ENCODE measurements at regions not wholly inside any gene's neighbourhood (a gene's known extent, or its start where the extent isn't known, plus 50 kb on each side); places are given as distances from the start of the nearest gene placed in this dataset.

GRCh38 chr11:42065199-42065598, 605.7 kb upstream of the LRRC4C start:
- Histone ChIP-seq H3K27me3 (ENCODE audit: control insufficient read depth, low read length) (no peaks in the 10 kb centered on the region), H3K4me2 (ENCODE audit: low read length) (no peak overlapping the region), H3K36me3 (ENCODE audit: control insufficient read depth, low read length) (no peaks in the 10 kb centered on the region), H3K4me1 (ENCODE audit: control insufficient read depth, low read length) (no peaks in the 10 kb centered on the region), H3F3A (ENCODE audit: control insufficient read depth, insufficient read depth) (no peaks in the 10 kb centered on the region), H3K27ac (ENCODE audit: low read depth, low read length) (no peak overlapping the region), H3K79me2 (ENCODE audit: control insufficient read depth, low read length) (no peaks in the 10 kb centered on the region), H3K9me3 (ENCODE audit: control insufficient read depth, insufficient read depth, low read length) (no peaks in the 10 kb centered on the region), H3K4me3 (ENCODE audit: low read length) (no peak overlapping the region), H4K20me1 (ENCODE audit: control insufficient read depth, insufficient read depth, low read depth, low read length) (no peaks in the 10 kb centered on the region), H3K9me2 (replicated peaks; ENCODE audit: control insufficient read depth, low read length) (no peaks in the 10 kb centered on the region)
- TF ChIP-seq EZH2phosphoT487 (IDR thresholded peaks at IDR 0.05; ENCODE audit: borderline replicate concordance, low read length) (no peak), CTCF (IDR thresholded peaks at IDR 0.05; ENCODE audit: low read depth, low read length, poor library complexity, severe bottlenecking) (no peak)

- Histone ChIP-seq H3K27me3 (ENCODE audit: control insufficient read depth, low read length) (no peaks in the 10 kb centered on the region), H3F3A (ENCODE audit: control insufficient read depth, insufficient read depth) (no peaks in the 10 kb centered on the region), H3K4me1 (ENCODE audit: control insufficient read depth, low read length) (no peaks in the 10 kb centered on the region), H3K27ac (ENCODE audit: low read depth, low read length) (no peak overlapping the region), H3K79me2 (ENCODE audit: control insufficient read depth, low read length) (no peaks in the 10 kb centered on the region), H4K20me1 (ENCODE audit: control insufficient read depth, insufficient read depth, low read depth, low read length) (no peaks in the 10 kb centered on the region), H3K9me3 (ENCODE audit: control insufficient read depth, insufficient read depth, low read length) (no peaks in the 10 kb centered on the region), H3K36me3 (ENCODE audit: control insufficient read depth, low read length) (no peaks in the 10 kb centered on the region), H3K9me2 (replicated peaks; ENCODE audit: control insufficient read depth, low read length) (no peaks in the 10 kb centered on the region), H3K4me3 (ENCODE audit: low read length) (no peak overlapping the region), H3K4me2 (ENCODE audit: low read length) (no peak overlapping the region)
- TF ChIP-seq EZH2phosphoT487 (IDR thresholded peaks at IDR 0.05; ENCODE audit: borderline replicate concordance, low read length) (no peak), CTCF (IDR thresholded peaks at IDR 0.05; ENCODE audit: low read depth, low read length, poor library complexity, severe bottlenecking) (no peak)
Measured at GRCh38 chr11:42066113-42066512, 606.7 kb upstream of the LRRC4C start.

- H3K36me3 ChIP-seq (ENCODE audit: control insufficient read depth, low read length), result no peaks in the 10 kb centered on the region
- H4K20me1 ChIP-seq (ENCODE audit: control insufficient read depth, insufficient read depth, low read depth, low read length), result no peaks in the 10 kb centered on the region
- no peak overlapping the region for H3K27ac ChIP-seq (ENCODE audit: low read depth, low read length)
- no peak overlapping the region for H3K4me2 ChIP-seq (ENCODE audit: low read length)
- no peaks in the 10 kb centered on the region for H3K4me1 ChIP-seq (ENCODE audit: control insufficient read depth, low read length)
- H3F3A ChIP-seq (ENCODE audit: control insufficient read depth, insufficient read depth), result no peaks in the 10 kb centered on the region
- H3K4me3 ChIP-seq (ENCODE audit: low read length), result no peak overlapping the region
- H3K27me3 ChIP-seq (ENCODE audit: control insufficient read depth, low read length), result no peaks in the 10 kb centered on the region
- TF ChIP-seq CTCF (IDR thresholded peaks at IDR 0.05; ENCODE audit: low read depth, low read length, poor library complexity, severe bottlenecking), result no peak
- no peak for TF ChIP-seq EZH2phosphoT487 (IDR thresholded peaks at IDR 0.05; ENCODE audit: borderline replicate concordance, low read length)
- H3K9me2 ChIP-seq (replicated peaks; ENCODE audit: control insufficient read depth, low read length), result no peaks in the 10 kb centered on the region
- H3K79me2 ChIP-seq (ENCODE audit: control insufficient read depth, low read length), result no peaks in the 10 kb centered on the region
- no peaks in the 10 kb centered on the region for H3K9me3 ChIP-seq (ENCODE audit: control insufficient read depth, insufficient read depth, low read length)
Measured at GRCh38 chr11:42074306-42074705, 614.9 kb upstream of the LRRC4C start.

GRCh38 chr11:42075180-42075579, 615.7 kb upstream of the LRRC4C start:
- H3K27ac ChIP-seq (ENCODE audit: low read depth, low read length), result no peak overlapping the region
- no peaks in the 10 kb centered on the region for H3K9me3 ChIP-seq (ENCODE audit: control insufficient read depth, insufficient read depth, low read length)
- no peaks in the 10 kb centered on the region for H3K9me2 ChIP-seq (replicated peaks; ENCODE audit: control insufficient read depth, low read length)
- no peaks in the 10 kb centered on the region for H3K79me2 ChIP-seq (ENCODE audit: control insufficient read depth, low read length)
- H3K4me3 ChIP-seq (ENCODE audit: low read length), result no peak overlapping the region
- no peaks in the 10 kb centered on the region for H3K36me3 ChIP-seq (ENCODE audit: control insufficient read depth, low read length)
- H4K20me1 ChIP-seq (ENCODE audit: control insufficient read depth, insufficient read depth, low read depth, low read length), result no peaks in the 10 kb centered on the region
- no peak overlapping the region for H3K4me2 ChIP-seq (ENCODE audit: low read length)
- no peaks in the 10 kb centered on the region for H3F3A ChIP-seq (ENCODE audit: control insufficient read depth, insufficient read depth)
- no peaks in the 10 kb centered on the region for H3K27me3 ChIP-seq (ENCODE audit: control insufficient read depth, low read length)
- TF ChIP-seq EZH2phosphoT487 (IDR thresholded peaks at IDR 0.05; ENCODE audit: borderline replicate concordance, low read length) (no peak), CTCF (IDR thresholded peaks at IDR 0.05; ENCODE audit: low read depth, low read length, poor library complexity, severe bottlenecking) (no peak)
- H3K4me1 ChIP-seq (ENCODE audit: control insufficient read depth, low read length), result no peaks in the 10 kb centered on the region

Measured in DOHH2 (cell line).